CD4-positive, alpha-beta T cell (primary cell): ENCODE measurements at regions not wholly inside any gene's neighbourhood (a gene's known extent, or its start where the extent isn't known, plus 50 kb on each side); places are given as distances from the start of the nearest gene placed in this dataset.

Experiments used
- ATAC-seq: fragments of 200-7000 bp; cut with Tn5 transposase; one replicate; pipeline ENCODE4 v1.10.0; 2022; ENCODE audit warnings: mild to moderate bottlenecking; ENCODE audit not compliant: poor library complexity
- CTCF ChIA-PET: fragments of 350-600 bp; sonication (Branson Sonifier 250); formaldehyde crosslinking; loops from one replicate; lab custom pipeline; 2021; ENCODE audit warnings: antibody characterized with exemption, inconsistent platforms; lab: Charles Lee
- POLR2A ChIA-PET: fragments of 350-600 bp; sonication (Branson Sonifier 250); formaldehyde crosslinking; loops from one replicate; lab custom pipeline; 2021; ENCODE audit warnings: antibody characterized with exemption, inconsistent platforms; lab: Charles Lee
- DNase-seq, 14 experiments: peaks; one replicate each; pipeline ENCODE4 v3.0.0-alpha.2; 2013 to 2020; ENCODE audit warnings: mixed read lengths in 2 of 14
- H3K27ac ChIP-seq, 2 donors: one replicate each; pipeline versions ENCODE4 v1.5.1 to v1.7.0; 2013; ENCODE audit warnings: low read length in 2 of 2, low read depth in 1 of 2, mild to moderate bottlenecking in 1 of 2
- H3K27me3 ChIP-seq, 2 experiments: 1 replicate in 1 of 2; 2 replicates in 1 of 2; pipeline versions ENCODE4 v1.6.1 to v1.7.0; 2013; ENCODE audit warnings: low read length in 2 of 2, control low read depth in 1 of 2, mild to moderate bottlenecking in 1 of 2, moderate library complexity in 1 of 2; ENCODE audit not compliant: insufficient read depth in 2 of 2, control insufficient read depth in 1 of 2
- H3K36me3 ChIP-seq: one replicate; pipeline ENCODE4 v1.6.1; 2013; ENCODE audit warnings: low read length, control low read depth; ENCODE audit not compliant: insufficient read depth
- H3K4me1 ChIP-seq: one replicate; pipeline ENCODE4 v1.6.1; 2013; ENCODE audit warnings: low read length, control low read depth; ENCODE audit not compliant: insufficient read depth
- H3K4me3 ChIP-seq: one replicate; pipeline ENCODE4 v1.5.1; 2013; ENCODE audit warnings: mild to moderate bottlenecking, low read length, moderate library complexity
- H3K9me3 ChIP-seq, 2 experiments: 1 replicate in 1 of 2; 2 replicates in 1 of 2; pipeline versions ENCODE4 v1.6.1 to v1.7.0; 2013; ENCODE audit warnings: low read length in 2 of 2, mild to moderate bottlenecking in 2 of 2, control low read depth in 1 of 2, moderate library complexity in 1 of 2; ENCODE audit not compliant: control insufficient read depth in 1 of 2, insufficient read depth in 1 of 2
- H3K27ac Mint-ChIP-seq: one replicate; pipeline ENCODE4 v1.8.0; 2020; ENCODE audit warnings: mixed read lengths
- H3K27me3 Mint-ChIP-seq: one replicate; pipeline ENCODE4 v1.8.0; 2021; ENCODE audit warnings: mixed read lengths
- H3K36me3 Mint-ChIP-seq: one replicate; pipeline ENCODE4 v1.8.0; 2021; ENCODE audit warnings: low read depth, mixed read lengths
- H3K4me1 Mint-ChIP-seq: one replicate; pipeline ENCODE4 v1.8.0; 2021; ENCODE audit warnings: low read depth, mixed read lengths
- H3K4me3 Mint-ChIP-seq: one replicate; pipeline ENCODE4 v1.8.0; 2020; ENCODE audit warnings: mild to moderate bottlenecking, mixed read lengths
- H3K9me3 Mint-ChIP-seq: one replicate; pipeline ENCODE4 v1.8.0; 2020; ENCODE audit warnings: mixed read lengths
- CTCF ChIP-seq: fragments of 200-600 bp; IDR thresholded peaks from one replicate; pipeline ENCODE4 v1.8.0; 2022; ENCODE audit warnings: antibody characterized with exemption, mild to moderate bottlenecking
- intact Hi-C, 2 experiments: fragments of 100-400 bp; cut with DNase I in 1 of 2; cut with micrococcal nuclease in 1 of 2; formaldehyde crosslinking; loops; one replicate each; pipeline versions ENCODE4 v1.15.1 to v1.9.0; 2023 to 2025; cut with DNase I, micrococcal nuclease

GRCh38 chr17:14745541-14745940 lies 444.7 kb downstream of the HS3ST3B1 start:
- POLR2A ChIA-PET = no interaction called here
- Mint-ChIP-seq H3K4me3 (no peak overlapping the region), H3K27ac (no peak overlapping the region), H3K9me3 (no peaks in the 10 kb centered on the region), H3K27me3 (no peaks in the 10 kb centered on the region), H3K4me1 (no peaks in the 10 kb centered on the region), H3K36me3 (no peaks in the 10 kb centered on the region)
- no peaks in the 10 kb centered on the region for H3K27me3 ChIP-seq
- intact Hi-C loops = no loop called here
- H3K9me3 ChIP-seq = no peaks in the 10 kb centered on the region
- DNase-seq = no peak
- TF ChIP-seq CTCF = no peak
- no peaks in the 10 kb centered on the region for H3K4me1 ChIP-seq
- no peak overlapping the region for H3K4me3 ChIP-seq
- CTCF ChIA-PET = no interaction called here
- no peak for ATAC-seq
- no peaks in the 10 kb centered on the region for H3K36me3 ChIP-seq
- no peak overlapping the region for H3K27ac ChIP-seq

DNA sequence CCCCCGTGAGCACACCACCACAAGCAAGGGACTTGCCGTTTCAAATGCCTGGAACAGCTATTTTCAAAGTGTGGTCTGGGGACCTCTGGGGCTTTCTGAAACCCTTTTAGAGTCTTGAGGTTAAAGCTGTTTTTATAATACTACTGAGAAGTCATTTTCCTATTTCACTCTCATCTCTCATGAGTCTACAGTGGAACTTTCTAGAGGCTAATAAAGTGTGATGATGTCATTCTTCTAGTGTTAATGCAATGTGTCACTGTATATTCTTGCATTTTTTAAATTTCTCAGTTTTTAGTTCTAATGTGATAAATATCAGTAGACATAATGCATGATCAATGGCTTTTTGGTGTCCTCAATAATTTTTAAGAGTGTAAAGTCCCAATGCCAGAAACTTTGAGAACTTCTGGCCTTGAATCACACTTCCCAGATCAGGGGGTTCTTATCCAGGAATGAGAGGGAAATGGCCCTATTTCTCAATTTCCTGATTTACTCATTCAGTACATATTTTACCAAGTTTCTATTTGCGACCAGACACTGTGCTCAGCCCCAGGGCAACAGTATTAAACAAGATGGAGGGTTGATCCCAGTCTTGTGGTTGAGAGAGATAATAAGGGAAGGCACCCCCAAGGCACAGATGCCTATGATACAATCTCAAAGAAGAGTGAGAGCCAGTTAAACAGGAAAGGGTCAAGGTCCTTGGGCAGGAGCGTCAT lies 444.0 kb downstream of the HS3ST3B1 start:
- H3K9me3 Mint-ChIP-seq = no peaks in the 10 kb centered on the region
- no peaks in the 10 kb centered on the region for H3K36me3 ChIP-seq
- no peaks in the 10 kb centered on the region for H3K4me1 ChIP-seq
- no peak overlapping the region for H3K27ac Mint-ChIP-seq
- H3K27me3 Mint-ChIP-seq = no peaks in the 10 kb centered on the region
- no peak overlapping the region for H3K4me3 ChIP-seq
- no peak for TF ChIP-seq CTCF
- ChIA-PET CTCF (no interaction called here), POLR2A (no interaction called here)
- no peaks in the 10 kb centered on the region for H3K27me3 ChIP-seq
- no peaks in the 10 kb centered on the region for H3K9me3 ChIP-seq
- peak in 2 of 14 experiments; percentile 8 to 20 for DNase-seq
- ATAC-seq = no peak
- H3K4me3 Mint-ChIP-seq = no peak overlapping the region
- H3K4me1 Mint-ChIP-seq = no peaks in the 10 kb centered on the region
- intact Hi-C loops = no loop called here
- H3K27ac ChIP-seq = no peak overlapping the region
- no peaks in the 10 kb centered on the region for H3K36me3 Mint-ChIP-seq

- Mint-ChIP-seq H3K27ac (no peak overlapping the region), H3K27me3 (no peaks in the 10 kb centered on the region), H3K36me3 (no peaks in the 10 kb centered on the region), H3K9me3 (no peaks in the 10 kb centered on the region), H3K4me1 (no peaks in the 10 kb centered on the region), H3K4me3 (no peak overlapping the region)
- no peak overlapping the region for H3K27ac ChIP-seq
- H3K4me1 ChIP-seq = no peaks in the 10 kb centered on the region
- H3K4me3 ChIP-seq = no peak overlapping the region
- intact Hi-C loops = no loop called here
- ATAC-seq (no peak), DNase-seq (no peak)
- TF ChIP-seq CTCF = no peak
- ChIA-PET CTCF (no interaction called here), POLR2A (no interaction called here)
- peaks cover 0 to 3% of the 10 kb centered on the region in 2 experiments for H3K9me3 ChIP-seq
- no peaks in the 10 kb centered on the region for H3K36me3 ChIP-seq
- H3K27me3 ChIP-seq = peaks cover 3% of the 10 kb centered on the region in 2 experiments
Observed at GRCh38 chr17:14741491-14741890, 440.6 kb downstream of the HS3ST3B1 start.
